Lung (tissue), 11 donors: ENCODE measurements at regions not wholly inside any gene's neighbourhood (a gene's known extent, or its start where the extent isn't known, plus 50 kb on each side); places are given as distances from the start of the nearest gene placed in this dataset.

Source experiments
- ATAC-seq: fragments of 200-7000 bp; cut with Tn5 transposase; one replicate; pipeline ENCODE4 v1.9.1; 2020; ENCODE audit warnings: moderate number of reproducible peaks; ENCODE audit not compliant: insufficient read depth, low FRiP score
- DNase-seq, 3 donors: peaks; one replicate each; pipeline ENCODE4 v3.0.0-alpha.2; 2013 to 2017
- H3K27ac ChIP-seq, 2 donors: one replicate each; pipeline ENCODE4 v1.5.1; 2013; ENCODE audit warnings: mild to moderate bottlenecking in 2 of 2, moderate library complexity in 2 of 2, control low read depth in 1 of 2, inconsistent platforms in 1 of 2, low read depth in 1 of 2, low read length in 1 of 2
- H3K27me3 ChIP-seq, 3 donors: one replicate each; pipeline ENCODE4 v1.5.1; 2013; ENCODE audit warnings: low read length in 2 of 3; ENCODE audit not compliant: control insufficient read depth in 3 of 3, insufficient read depth in 3 of 3
- H3K36me3 ChIP-seq, 4 donors: one replicate each; pipeline ENCODE4 v1.5.1; 2013; ENCODE audit warnings: low read length in 4 of 4, mild to moderate bottlenecking in 1 of 4, moderate library complexity in 1 of 4; ENCODE audit not compliant: control insufficient read depth in 4 of 4, insufficient read depth in 4 of 4
- H3K4me1 ChIP-seq, 5 donors: one replicate each; pipeline ENCODE4 v1.5.1; 2013; ENCODE audit warnings: low read length in 5 of 5, mild to moderate bottlenecking in 2 of 5, moderate library complexity in 1 of 5; ENCODE audit not compliant: control insufficient read depth in 5 of 5, insufficient read depth in 5 of 5
- H3K4me3 ChIP-seq: one replicate; pipeline ENCODE4 v1.5.1; 2013; ENCODE audit warnings: mild to moderate bottlenecking, control low read depth, moderate library complexity
- H3K9ac ChIP-seq, 2 donors: one replicate each; pipeline ENCODE4 v1.5.1; 2013; ENCODE audit warnings: low read length in 2 of 2, control low read depth in 1 of 2; ENCODE audit not compliant: insufficient read depth in 1 of 2
- H3K9me3 ChIP-seq, 4 donors: one replicate each; pipeline ENCODE4 v1.5.1; 2013; ENCODE audit warnings: low read length in 3 of 4, mild to moderate bottlenecking in 1 of 4, moderate library complexity in 1 of 4; ENCODE audit not compliant: control insufficient read depth in 4 of 4, insufficient read depth in 3 of 4
- CTCF ChIP-seq: IDR thresholded peaks from 2 replicates; pipeline ENCODE4 v1.5.1; 2012; ENCODE audit warnings: mild to moderate bottlenecking; ENCODE audit errors: control extremely low read depth, extremely low read depth
- WGBS, 2 donors: extraction: QIAGEN DNeasy Blood & Tissue Kit; methylation state at CpG; one replicate each; pipeline ENCODE4 v1.1.7; 2013; 5-methylcytosine and 5-hydroxymethylcytosine counted together
- donor health status: control.
- donor health status: control.
- donor health status: Bipolar disorder and iron deficiency.
- donor health status: healthy.
- donor health status: DM: yes; HTN: yes; CAD: no.

- Histone ChIP-seq H3K4me3 (no peak overlapping the region), H3K36me3 (no peaks in the 10 kb centered on the region), H3K27ac (no peak overlapping the region), H3K9me3 (peaks cover 0 to 3% (median 0%) of the 10 kb centered on the region in 4 donors), H3K27me3 (no peaks in the 10 kb centered on the region), H3K4me1 (no peaks in the 10 kb centered on the region), H3K9ac (no peak overlapping the region)
- no peak for ATAC-seq
- no peak for TF ChIP-seq CTCF
- WGBS, 2 donors = 36 to 46% methylated on average over 1 of the region's 1 CpG
- no peak for DNase-seq
These were observed 338.6 kb upstream of the SOX11 start for GRCh38 chr2:5353565-5353964.

GRCh38 chr2:5359397-5359796 lies 332.8 kb upstream of the SOX11 start:
- ATAC-seq = no peak

DNA sequence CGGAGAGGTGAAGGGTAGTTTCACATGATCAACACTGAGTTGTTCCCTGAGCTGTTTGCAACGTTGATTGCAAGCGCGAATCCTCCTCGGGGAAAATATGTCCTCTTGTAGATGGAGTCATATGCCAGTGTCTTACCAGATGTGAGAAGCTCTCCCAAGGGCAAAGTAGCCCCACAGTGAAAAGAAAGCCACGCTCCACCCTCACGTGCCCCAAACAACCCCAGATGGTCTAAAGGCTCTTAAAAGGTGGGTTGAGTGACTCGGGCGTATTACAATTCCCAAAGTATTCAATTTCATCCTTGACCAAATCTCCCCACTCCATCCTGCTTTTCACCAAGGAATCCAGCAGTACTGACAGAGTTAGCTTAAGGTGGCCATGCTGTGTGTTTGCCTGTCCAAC lies 332.1 kb upstream of the SOX11 start:
- Histone ChIP-seq H3K4me1 (no peaks in the 10 kb centered on the region), H3K36me3 (no peaks in the 10 kb centered on the region), H3K9me3 (peaks cover 0 to 2% (median 0%) of the 10 kb centered on the region in 4 donors), H3K27me3 (no peaks in the 10 kb centered on the region), H3K9ac (no peak overlapping the region), H3K27ac (no peak overlapping the region), H3K4me3 (no peak overlapping the region)
- DNase-seq = no peak
- 82 to 87% methylated on average over 9 of the region's 9 CpGs for WGBS, 2 donors
- TF ChIP-seq CTCF = no peak
- no peak for ATAC-seq

More at GRCh38 chr2:5359397-5359796, 332.8 kb upstream of the SOX11 start:
- H3K4me3 ChIP-seq = no peak overlapping the region
- WGBS, 2 donors = 82 to 87% methylated on average over 6 of the region's 6 CpGs
- TF ChIP-seq CTCF = no peak
- no peak overlapping the region for H3K27ac ChIP-seq
- no peaks in the 10 kb centered on the region for H3K27me3 ChIP-seq
- no peak for DNase-seq
- H3K36me3 ChIP-seq = no peaks in the 10 kb centered on the region
- H3K9me3 ChIP-seq = peaks cover 0 to 2% (median 0%) of the 10 kb centered on the region in 4 donors
- H3K4me1 ChIP-seq = no peaks in the 10 kb centered on the region
- H3K9ac ChIP-seq = no peak overlapping the region

DNA sequence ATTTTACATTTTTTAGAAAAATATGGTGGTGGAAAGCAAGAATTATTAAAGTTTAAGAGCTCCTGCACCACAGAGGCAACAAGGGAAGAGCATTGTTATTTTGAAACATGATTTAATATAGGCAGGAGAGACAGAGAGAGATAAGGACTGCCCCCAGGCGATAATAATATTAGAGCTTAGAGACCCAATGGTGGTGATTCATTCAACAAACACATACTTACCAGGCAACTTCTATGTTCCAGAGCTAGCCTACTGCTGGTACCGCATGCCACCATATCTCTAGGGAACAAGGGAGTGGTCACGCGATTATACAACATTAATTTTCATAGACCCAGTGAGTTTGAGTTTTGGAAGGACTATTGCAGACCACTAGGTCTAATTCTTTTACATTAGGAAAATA lies 327.8 kb upstream of the SOX11 start:
- ATAC-seq (no peak), DNase-seq (no peak)
- Histone ChIP-seq H3K9ac (no peak overlapping the region), H3K36me3 (no peaks in the 10 kb centered on the region), H3K9me3 (peaks cover 0 to 2% (median 0%) of the 10 kb centered on the region in 4 donors), H3K4me1 (peaks cover 0 to 2% (median 0%) of the 10 kb centered on the region in 5 donors), H3K4me3 (no peak overlapping the region), H3K27ac (no peak overlapping the region), H3K27me3 (no peaks in the 10 kb centered on the region)
- 95 to 98% methylated on average over 4 of the region's 4 CpGs for WGBS, 2 donors
- TF ChIP-seq CTCF = no peak
